H4 (cell line): ENCODE measurements at regions not wholly inside any gene's neighbourhood (a gene's known extent, or its start where the extent isn't known, plus 50 kb on each side); places are given as distances from the start of the nearest gene placed in this dataset.
"Not testable (repeated sequence)": the region's sequence is repeated elsewhere in the genome, so short reads cannot be mapped to it uniquely, and the experiment has no call there.

Experiments
- DNase-seq: peaks from one replicate; pipeline ENCODE4 v3.0.0-alpha.2; 2015; ENCODE audit warnings: low spot score

GRCh38 chr1:95893921-95894320 is 659.9 kb downstream of the RWDD3 start:
- no peak for DNase-seq

DNA sequence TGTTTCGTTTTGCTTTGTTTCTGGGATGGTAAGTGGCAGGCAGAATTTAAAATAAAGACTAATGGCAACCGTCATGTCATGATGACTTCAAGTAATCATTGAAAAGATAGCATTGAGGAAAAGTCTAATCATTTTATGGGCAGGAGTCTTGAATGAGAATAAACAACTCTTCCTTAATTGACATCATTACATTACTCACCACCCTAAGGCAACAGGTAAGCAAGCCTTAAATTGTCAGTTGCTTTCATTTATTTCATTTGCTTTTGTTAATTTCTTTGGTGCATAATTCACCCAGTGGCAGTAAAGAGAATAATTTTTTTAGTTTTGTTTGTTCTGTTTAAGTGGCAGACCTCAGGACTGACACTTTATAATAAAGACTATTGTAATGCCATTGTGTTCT is 669.0 kb downstream of the RWDD3 start:
- DNase-seq, result no peak

- DNase-seq, result no peak
These were observed 671.9 kb downstream of the RWDD3 start for GRCh38 chr1:95905818-95906395.

- DNase-seq, result not testable (repeated sequence)
These were observed 677.7 kb downstream of the RWDD3 start for GRCh38 chr1:95911739-95912138.

DNA sequence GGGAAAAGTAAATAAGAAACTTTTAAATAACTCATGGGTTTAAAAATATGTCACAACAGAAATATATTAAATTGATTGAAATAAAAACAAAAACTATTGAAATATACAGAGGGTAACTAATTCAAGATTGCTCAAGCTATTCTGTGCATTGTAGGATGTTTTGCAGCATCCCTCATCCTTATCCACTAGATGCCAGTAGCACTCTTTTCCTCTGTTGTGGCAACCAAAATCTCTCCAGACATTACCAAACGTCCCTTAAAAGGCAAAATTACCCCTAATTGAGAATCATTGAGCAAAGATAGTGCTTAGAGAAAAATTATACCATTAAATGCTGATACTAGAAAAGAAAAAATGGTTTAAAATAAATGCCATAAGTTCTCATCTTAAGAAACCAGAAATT is 682.6 kb downstream of the RWDD3 start:
- no peak for DNase-seq

- DNase-seq, result no peak
These were observed 690.7 kb downstream of the RWDD3 start for GRCh38 chr1:95924684-95925083.

DNA sequence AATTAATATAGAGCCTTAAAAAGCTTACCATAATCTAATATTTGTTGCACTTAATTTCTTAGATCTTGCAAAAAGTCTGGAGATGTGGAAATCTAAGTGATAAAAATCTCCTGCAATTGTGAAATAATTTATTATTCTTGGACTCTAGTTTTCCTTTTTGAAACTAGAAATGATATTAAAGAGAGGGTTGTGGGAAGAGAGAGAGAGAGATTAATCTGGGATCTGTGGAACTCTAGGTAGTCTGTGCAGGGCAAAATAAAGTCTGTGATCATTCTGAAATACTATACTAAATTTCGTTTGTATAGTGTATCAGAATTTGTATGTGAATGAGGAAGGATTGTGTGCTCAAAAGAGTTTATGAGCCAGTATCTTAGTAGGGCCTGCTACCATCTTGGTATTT is 692.3 kb downstream of the RWDD3 start:
- DNase-seq, result no peak

- no peak for DNase-seq
These were observed 693.1 kb downstream of the RWDD3 start for GRCh38 chr1:95927061-95927460.

DNA sequence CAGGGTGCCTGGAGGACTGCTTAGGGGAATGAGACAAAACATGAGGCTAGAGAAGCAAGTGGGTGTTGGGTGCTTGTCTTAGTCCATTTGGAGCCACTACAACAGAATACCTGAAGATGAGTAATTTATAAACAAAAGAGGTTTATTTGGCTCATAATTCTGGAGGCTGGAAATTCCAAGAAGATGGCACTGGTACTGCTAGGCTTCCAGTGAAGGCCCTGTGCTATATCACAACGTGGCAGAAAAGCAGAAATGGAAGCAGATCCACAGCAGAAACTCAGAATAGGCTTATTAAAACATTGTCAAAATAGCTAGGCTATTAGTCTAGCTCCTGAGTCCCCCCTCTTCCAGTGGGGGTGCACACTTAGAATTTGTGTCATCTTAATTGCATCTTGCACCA is 701.7 kb downstream of the RWDD3 start:
- no peak for DNase-seq

DNA sequence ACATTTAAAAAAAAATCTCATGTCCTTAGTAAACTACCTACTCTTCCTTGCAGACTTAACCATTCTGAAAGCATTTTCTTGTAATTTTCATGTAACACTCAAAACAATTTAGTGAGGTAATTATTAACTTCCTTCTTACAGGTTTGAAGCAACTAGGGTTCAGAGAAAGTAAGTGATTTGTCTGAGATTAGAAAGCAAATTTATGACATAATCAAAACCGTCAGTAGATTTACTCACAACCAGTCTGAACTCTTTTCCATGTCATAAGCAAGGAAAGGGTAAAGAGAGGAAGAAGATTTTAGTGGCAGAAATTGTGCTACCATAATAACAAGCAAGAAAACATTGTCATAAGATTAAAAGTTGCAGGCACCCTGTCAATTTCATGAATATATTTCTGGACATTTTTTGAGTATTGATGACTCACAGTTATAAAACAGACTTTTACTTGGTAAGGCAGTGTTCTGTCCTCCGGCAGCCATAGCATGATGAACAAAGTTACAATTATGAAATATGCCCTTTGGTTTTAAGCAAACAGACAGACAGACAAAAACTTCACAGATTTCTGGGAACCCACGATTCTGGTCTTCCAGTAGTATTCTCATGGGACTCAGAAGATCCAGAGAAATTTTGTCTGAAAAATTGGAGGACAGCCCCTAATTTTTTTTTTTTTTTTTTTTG is 707.2 kb downstream of the RWDD3 start:
- no peak for DNase-seq

DNA sequence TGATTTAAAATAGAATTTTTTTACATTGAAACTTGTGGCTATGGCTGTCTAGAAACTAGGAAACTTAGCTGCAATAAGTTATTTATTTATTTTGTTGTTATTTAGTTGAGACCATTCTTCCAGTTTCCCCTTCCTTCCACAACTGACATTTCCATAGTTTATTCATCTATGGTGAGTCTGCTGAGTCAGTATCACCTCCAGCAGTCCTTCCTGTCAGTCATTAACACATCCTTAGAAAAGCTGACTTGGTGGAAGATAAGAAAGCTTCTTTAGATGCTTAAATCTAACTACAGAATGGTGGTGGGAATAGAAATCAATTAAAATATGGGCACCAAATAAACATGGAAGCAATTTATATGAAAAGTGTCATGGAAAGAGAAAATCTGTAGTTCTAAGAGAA is 714.0 kb downstream of the RWDD3 start:
- DNase-seq, result no peak

DNA sequence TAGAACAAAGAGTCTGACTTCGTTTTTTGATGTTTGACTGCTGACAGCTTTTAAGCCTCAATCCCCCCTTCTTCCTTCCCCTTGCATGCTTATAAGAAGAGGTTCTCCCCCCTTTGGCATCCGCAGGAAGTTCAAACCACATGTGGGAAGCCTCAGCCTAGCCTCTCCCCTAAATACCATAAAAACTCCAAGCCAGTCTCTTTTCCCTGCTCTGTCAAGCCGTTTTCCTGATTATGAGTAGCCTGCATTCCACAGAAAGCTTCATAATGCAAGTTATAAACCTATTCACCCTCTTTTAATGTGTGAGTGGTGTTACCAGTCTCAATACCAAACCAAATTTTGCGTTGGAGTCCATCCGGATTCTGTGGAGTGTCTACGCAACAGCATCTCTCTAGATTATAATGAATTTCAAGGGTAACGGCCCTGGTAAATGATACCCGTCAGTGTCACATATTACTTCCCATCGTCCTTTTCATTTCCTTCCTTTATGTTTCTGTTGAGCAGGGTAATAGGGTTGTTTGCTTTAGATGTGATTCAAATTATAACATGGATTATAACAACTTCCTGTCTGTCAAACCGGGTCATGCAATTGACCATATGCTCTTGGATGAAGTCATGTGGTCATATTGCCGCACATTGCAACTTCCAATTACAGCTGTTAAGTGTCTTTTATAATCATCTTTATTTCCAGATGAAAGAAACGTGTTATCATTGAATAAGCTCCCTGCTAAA is 717.5 kb downstream of the RWDD3 start:
- DNase-seq, result no peak

DNA sequence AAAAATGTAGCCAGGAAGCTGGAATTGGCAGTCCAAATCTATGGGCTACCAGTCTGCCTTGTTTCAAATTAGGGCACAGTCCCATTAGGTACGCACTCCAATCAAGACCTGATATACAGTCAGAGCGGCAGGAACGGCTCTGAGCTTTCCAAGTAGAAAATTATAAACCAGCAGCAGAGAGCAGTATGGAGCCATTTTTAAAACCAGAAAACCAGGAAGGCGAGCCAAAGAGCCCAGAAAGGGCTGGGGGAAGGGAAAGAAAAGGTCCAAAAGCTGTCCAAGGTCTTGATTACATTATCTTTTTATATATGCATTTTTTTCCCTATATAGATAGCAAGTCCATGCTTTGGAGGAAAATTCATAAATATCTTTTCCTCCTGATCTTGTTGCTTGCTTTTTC is 719.0 kb downstream of the RWDD3 start:
- DNase-seq, result peak; percentile 3

- no peak for DNase-seq
These were observed 720.6 kb downstream of the RWDD3 start for GRCh38 chr1:95954585-95954984.

GRCh38 chr1:95956215-95956614 is 722.2 kb downstream of the RWDD3 start:
- no peak for DNase-seq

GRCh38 chr1:95957748-95958147 is 723.7 kb downstream of the RWDD3 start:
- DNase-seq, result no peak

- DNase-seq, result no peak
These were observed 732.9 kb downstream of the RWDD3 start for GRCh38 chr1:95966866-95967265.

DNA sequence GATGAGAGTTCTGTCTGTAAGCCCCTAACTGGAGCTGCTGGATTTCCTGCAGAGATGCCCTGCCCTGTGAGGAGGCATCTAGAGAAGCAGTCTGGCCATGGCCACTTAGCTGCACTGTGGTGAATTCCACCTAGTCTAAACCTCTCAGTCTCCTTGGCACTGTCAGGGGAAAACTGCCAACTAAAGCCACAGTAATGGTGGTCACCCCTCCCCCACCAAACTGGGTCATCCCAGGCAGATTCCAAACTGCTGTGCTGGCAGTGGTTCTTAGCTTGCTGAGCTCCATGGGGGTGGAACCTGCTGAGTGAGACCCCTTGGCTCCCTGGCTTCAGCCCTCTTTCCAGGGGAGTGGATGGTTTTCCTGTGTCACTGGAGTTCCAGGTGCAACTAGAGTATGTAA is 740.6 kb downstream of the RWDD3 start:
- DNase-seq, result peak; percentile 21

GRCh38 chr1:95982711-95983110 is 738.9 kb upstream of the PTBP2 start:
- DNase-seq, result no peak

DNA sequence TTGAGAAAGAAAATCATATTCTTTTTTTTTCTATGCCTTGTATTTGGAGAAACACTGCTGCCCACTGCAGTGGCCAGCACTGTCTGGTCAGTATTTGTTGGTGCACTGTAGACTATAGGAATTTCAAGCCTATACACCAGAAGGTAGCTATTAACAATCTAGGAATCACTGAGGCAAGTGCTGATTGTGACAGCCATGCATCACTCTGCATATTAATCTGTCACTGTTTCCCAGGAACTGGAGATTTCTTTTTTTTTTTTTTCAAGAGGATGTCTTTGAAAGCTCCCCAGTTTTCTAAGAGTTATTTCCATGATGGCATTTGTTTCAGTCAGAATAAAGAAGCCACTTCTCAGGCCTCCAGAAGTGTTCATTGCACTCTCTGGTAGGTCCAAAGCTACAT is 737.8 kb upstream of the PTBP2 start:
- DNase-seq, result no peak

GRCh38 chr1:95984798-95985374 is 736.7 kb upstream of the PTBP2 start:
- no peak for DNase-seq

DNA sequence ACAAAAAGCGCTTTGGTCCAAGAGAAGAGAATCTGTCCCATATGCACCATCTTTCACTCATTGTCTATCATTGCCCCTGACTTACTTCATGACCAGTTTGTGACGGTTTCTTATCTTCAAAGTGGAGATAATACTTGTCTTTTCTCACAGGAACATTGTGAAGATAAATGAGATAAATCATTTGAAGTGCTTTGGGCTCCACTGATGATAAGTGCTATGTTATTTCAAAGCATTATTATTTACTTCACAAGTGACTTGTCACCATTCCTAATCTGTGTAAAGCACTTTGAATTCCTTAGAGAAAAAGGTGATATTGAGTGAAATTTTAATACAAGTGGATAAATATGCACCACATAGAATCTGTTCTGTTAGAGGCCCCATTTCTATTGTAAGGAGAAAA is 731.6 kb upstream of the PTBP2 start:
- no peak for DNase-seq
